ENCODE measurements at regions not wholly inside any gene's neighbourhood (a gene's known extent, or its start where the extent isn't known, plus 50 kb on each side); places are given as distances from the start of the nearest gene placed in this dataset.

DNA sequence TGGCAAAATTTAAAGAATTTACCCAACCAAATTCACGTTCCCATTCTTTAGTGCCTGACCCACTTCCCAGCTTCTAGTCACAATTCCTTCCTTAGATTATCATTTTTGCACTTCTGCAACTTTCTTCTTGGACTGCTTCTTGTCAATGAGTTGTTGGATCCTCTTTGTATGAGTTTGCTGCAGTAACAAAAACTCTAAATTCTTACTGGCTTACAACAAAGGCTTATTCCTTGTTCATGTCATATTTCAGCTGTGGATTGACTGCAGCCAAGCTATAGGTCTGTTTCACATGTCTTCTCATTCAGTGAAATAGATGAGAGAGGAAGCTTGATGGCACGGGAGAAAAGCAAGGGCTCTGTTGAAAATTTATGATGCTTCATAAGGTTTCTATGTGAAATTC is 50.4 kb upstream of the TGFBR2 start:
- WGBS, 2 experiments (ENCODE audit: extremely low coverage in 1 of 2, insufficient coverage in 1 of 2, insufficient read length in 1 of 2, insufficient replicate concordance in 2 of 2, low coverage in 1 of 2, low lambda C conversion rate in 2 of 2, missing lambda C conversion rate in 1 of 2): 94% methylated on average over 2 of the region's 2 CpGs; no CpG with 5 or more reads in 1 of the 2 experiments

More for the DNA sequence above, 50.4 kb upstream of the TGFBR2 start:
- no peak overlapping the region for H2BK120ac ChIP-seq (replicated peaks; ENCODE audit: low read depth, low read length)
- H3K27ac ChIP-seq (ENCODE audit: low read depth, low read length): no peak overlapping the region
- no peak overlapping the region for H4K5ac ChIP-seq (ENCODE audit: insufficient read length, low read depth, low read length)
- H3K18ac ChIP-seq (ENCODE audit: extremely low read depth, low read length): no peak overlapping the region
- ChIA-PET CTCF (ENCODE audit: partially characterized antibody) (interaction anchor here (1.3 kb wide), 1 partner anchor 10 kb away, joined by 6 read pairs; no protein-coding TSS in a partner anchor), POLR2A (ENCODE audit: partially characterized antibody) (no interaction called here)
- H3K9me3 ChIP-seq (ENCODE audit: insufficient read depth in 2 of 2, low read depth in 1 of 2, low read length in 1 of 2): no peaks in the 10 kb centered on the region
- H2BK15ac ChIP-seq (ENCODE audit: low read length): no peak overlapping the region
- H3K4me3 ChIP-seq (ENCODE audit: extremely low read depth in 1 of 4, insufficient read depth in 2 of 4, low read depth in 3 of 4, low read length in 4 of 4): no peak overlapping the region
- no peak overlapping the region for H3K4ac ChIP-seq (replicated peaks; ENCODE audit: insufficient read length, low read depth, low read length)
- no peaks in the 10 kb centered on the region for H3K79me2 ChIP-seq (ENCODE audit: control insufficient read depth in 1 of 2, insufficient read depth in 2 of 2, low read length in 2 of 2)
- H3K4me2 ChIP-seq (ENCODE audit: insufficient read depth in 1 of 2, low read depth in 2 of 2, low read length in 2 of 2): no peak overlapping the region
- H3K23ac ChIP-seq (ENCODE audit: insufficient read length): no peak overlapping the region
- no peak overlapping the region for H3K9ac ChIP-seq (replicated peaks in 1 of 4; ENCODE audit: extremely low read depth in 1 of 4, low read depth in 3 of 4, low read length in 3 of 4)
- H4K91ac ChIP-seq (replicated peaks; ENCODE audit: insufficient read length, low read length): no peak overlapping the region
- H3K79me1 ChIP-seq (ENCODE audit: low read depth, low read length): no peaks in the 10 kb centered on the region
- no peak overlapping the region for H4K8ac ChIP-seq (ENCODE audit: extremely low read depth, insufficient read depth, low read length)
- 0 out of 7 replicates have a peak, but pooled peaks cover 0 to 3% (median 0%) of the 10 kb centered on the region in 4 experiments for H3K27me3 ChIP-seq (replicated peaks in 1 of 4; ENCODE audit: control insufficient read depth in 3 of 4, extremely low read depth in 1 of 4, insufficient read depth in 3 of 4, low read length in 3 of 4)
- no peak overlapping the region for H2AK5ac ChIP-seq (ENCODE audit: low read depth, low read length)
- no peak overlapping the region for H2BK20ac ChIP-seq (ENCODE audit: low read length)
- H3K4me1 ChIP-seq (replicated peaks in 1 of 4; ENCODE audit: control insufficient read depth in 3 of 4, insufficient read depth in 4 of 4, low read length in 3 of 4): peaks cover 0 to 13% (median 4%) of the 10 kb centered on the region in 4 experiments; a peak in 5 of 7 replicates
- H3K14ac ChIP-seq (ENCODE audit: insufficient read length): no peak overlapping the region
- no peaks in the 10 kb centered on the region for H4K20me1 ChIP-seq (replicated peaks in 1 of 2; ENCODE audit: control insufficient read depth in 1 of 2, insufficient read depth in 2 of 2, low read length in 2 of 2)
- no peaks in the 10 kb centered on the region for H3K36me3 ChIP-seq (ENCODE audit: control insufficient read depth in 2 of 4, insufficient read depth in 4 of 4, low read length in 3 of 4)
- FAIRE-seq: no peak
- H2BK5ac ChIP-seq (ENCODE audit: low read depth, low read length): no peak overlapping the region
- TF ChIP-seq SIX5 (IDR thresholded peaks at IDR 0.05; ENCODE audit: low read depth, low read length) (no peak), CREB1 (IDR thresholded peaks at IDR 0.05) (no peak), SRF (IDR thresholded peaks at IDR 0.05; ENCODE audit: low read depth, low read length) (no peak), EZH2 (IDR thresholded peaks at IDR 0.05; ENCODE audit: low read depth, low read length, severe bottlenecking) (no peak), TAF1 (IDR thresholded peaks at IDR 0.05; ENCODE audit: low read depth, low read length) (no peak), KDM1A (IDR thresholded peaks at IDR 0.05; ENCODE audit: borderline replicate concordance, low read length) (no peak), YY1 (IDR thresholded peaks at IDR 0.05; ENCODE audit: low read depth, low read length) (no peak), SIRT6 (IDR thresholded peaks at IDR 0.05; ENCODE audit: low read length) (no peak), E2F6 (IDR thresholded peaks at IDR 0.05) (no peak), POLR2A (IDR thresholded peaks at IDR 0.05; ENCODE audit: control extremely low read depth in 1 of 2, low read depth in 2 of 2, low read length in 2 of 2) (no peak), HDAC2 (IDR thresholded peaks at IDR 0.05; ENCODE audit: borderline replicate concordance in 1 of 2, low read depth in 2 of 2, low read length in 2 of 2) (no peak), NRF1 (IDR thresholded peaks at IDR 0.05; ENCODE audit: low read depth, low read length) (no peak)
- TF ChIP-seq, protein P1, sequence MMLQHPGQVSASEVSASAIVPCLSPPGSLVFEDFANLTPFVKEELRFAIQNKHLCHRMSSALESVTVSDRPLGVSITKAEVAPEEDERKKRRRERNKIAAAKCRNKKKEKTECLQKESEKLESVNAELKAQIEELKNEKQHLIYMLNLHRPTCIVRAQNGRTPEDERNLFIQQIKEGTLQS (IDR thresholded peaks at IDR 0.05; ENCODE audit: insufficient read depth, low read depth, low read length): no peak
- no peak overlapping the region for H2BK12ac ChIP-seq (ENCODE audit: low read depth, low read length)
- H2AFZ ChIP-seq (ENCODE audit: low read length): no peak overlapping the region
- no peaks in the 10 kb centered on the region for H3K23me2 ChIP-seq (ENCODE audit: low read depth, low read length)
- DNase-seq (ENCODE audit: low read depth in 1 of 2, low spot score in 2 of 2): no peak
- no peak overlapping the region for H3K56ac ChIP-seq (replicated peaks; ENCODE audit: insufficient read length, low read depth, low read length)
